OCI-LY1 (cell line): ENCODE measurements at regions not wholly inside any gene's neighbourhood (a gene's known extent, or its start where the extent isn't known, plus 50 kb on each side); places are given as distances from the start of the nearest gene placed in this dataset.

Experiments used
- CTCF ChIP-seq: fragments of 200-600 bp; sonication (generic), shearing (Covaris generic); IDR thresholded peaks from 2 replicates; pipeline ENCODE4 v1.5.1; 2017; ENCODE audit warnings: mild to moderate bottlenecking, antibody characterized with exemption, low read length, moderate library complexity, mixed read lengths
- EZH2 ChIP-seq: fragments of 200-600 bp; sonication (generic), shearing (Covaris generic); IDR thresholded peaks from 2 replicates; pipeline ENCODE4 v1.8.0; 2017; ENCODE audit warnings: borderline replicate concordance, mixed run types, mild to moderate bottlenecking, antibody characterized with exemption, low read length, moderate library complexity, mixed read lengths

DNA sequence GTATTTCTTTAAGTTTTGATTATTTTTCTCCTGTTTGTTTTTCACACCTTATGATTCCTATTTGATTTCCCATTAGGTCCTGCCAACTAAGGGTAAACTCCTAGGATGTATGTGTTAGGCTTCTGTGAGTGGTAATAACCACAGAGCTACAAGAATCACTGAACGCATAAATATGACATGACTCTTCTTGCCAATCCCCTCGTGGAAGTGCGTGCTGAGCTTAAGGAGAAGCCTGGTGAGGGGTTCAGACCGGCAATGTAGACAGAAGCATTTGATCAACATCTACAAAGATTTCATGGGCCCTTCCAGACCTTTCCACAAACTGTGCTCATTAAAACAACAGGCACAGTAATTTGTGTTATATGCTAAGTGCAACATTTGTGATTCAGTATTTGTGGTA is 273.8 kb upstream of the SNX7 start:
- TF ChIP-seq CTCF (no peak), EZH2 (no peak)
